DOHH2 (cell line): ENCODE measurements at regions not wholly inside any gene's neighbourhood (a gene's known extent, or its start where the extent isn't known, plus 50 kb on each side); places are given as distances from the start of the nearest gene placed in this dataset.

Source experiments
- CTCF ChIP-seq: fragments of 200-600 bp; sonication (generic); IDR thresholded peaks from one replicate; pipeline ENCODE4 v1.5.1; 2014; ENCODE audit warnings: antibody characterized with exemption, mild to moderate bottlenecking, low read depth, low read length; ENCODE audit not compliant: poor library complexity, severe bottlenecking
- EZH2phosphoT487 ChIP-seq: fragments of 200-600 bp; sonication (generic); IDR thresholded peaks from 2 replicates; pipeline ENCODE4 v1.6.1; 2017; ENCODE audit warnings: borderline replicate concordance, mild to moderate bottlenecking, antibody characterized with exemption, low read length, moderate library complexity, mixed read lengths

GRCh38 chr1:80427881-80428280, 1372.9 kb upstream of the ADGRL2 start:
- TF ChIP-seq CTCF, result no peak
- no peak for TF ChIP-seq EZH2phosphoT487
